PC-9 (cell line): ENCODE measurements at regions not wholly inside any gene's neighbourhood (a gene's known extent, or its start where the extent isn't known, plus 50 kb on each side); places are given as distances from the start of the nearest gene placed in this dataset.

Source experiments
- BruUV-seq: library from RNA; stranded (reverse); fragments of 400-500 nt; replicated peaks from 2 replicates; lab custom pipeline; 2021; lab: Mats Ljungman, UMichigan
- CTCF ChIA-PET: fragments of 300-600 bp; sonication (Branson Sonifier 250); formaldehyde crosslinking; loops from one replicate; lab custom pipeline; 2022; ENCODE audit warnings: antibody characterized with exemption; lab: Charles Lee
- POLR2A ChIA-PET: fragments of 300-600 bp; sonication (Branson Sonifier 250); formaldehyde crosslinking; loops from one replicate; lab custom pipeline; 2022; ENCODE audit warnings: antibody characterized with exemption; ENCODE audit not compliant: unreplicated experiment; lab: Charles Lee
- DNase-seq, 2 experiments: peaks; one replicate each; pipeline versions ENCODE4 v3.0.0 to v3.0.0-alpha.2; 2015 to 2022; ENCODE audit warnings: mixed read lengths in 1 of 2
- H2AFZ ChIP-seq: fragments of 200-600 bp; sonication (generic); 2 replicates; pipeline ENCODE4 v1.8.1; 2017; ENCODE audit warnings: antibody characterized with exemption
- H3F3A ChIP-seq: fragments of 200-600 bp; sonication (generic); 2 replicates; pipeline ENCODE4 v1.8.1; 2017; ENCODE audit warnings: antibody characterized with exemption, mild to moderate bottlenecking, low read depth; ENCODE audit not compliant: insufficient read depth
- H3K27ac ChIP-seq: fragments of 200-600 bp; sonication (generic); 2 replicates; pipeline ENCODE4 v1.6.1; 2016; ENCODE audit warnings: mixed run types
- H3K27me3 ChIP-seq: fragments of 200-600 bp; sonication (generic); 2 replicates; pipeline ENCODE4 v1.6.1; 2016; ENCODE audit warnings: low read depth, mixed run types; ENCODE audit not compliant: insufficient read depth
- H3K36me3 ChIP-seq: fragments of 200-600 bp; sonication (generic); 2 replicates; pipeline ENCODE4 v1.6.1; 2016; ENCODE audit warnings: low read depth, mixed run types
- H3K4me1 ChIP-seq: fragments of 200-600 bp; sonication (generic); replicated peaks from 2 replicates; pipeline ENCODE4 v1.6.1; 2016; ENCODE audit warnings: mixed run types; ENCODE audit not compliant: insufficient read depth
- H3K4me2 ChIP-seq: fragments of 200-600 bp; sonication (generic); 2 replicates; pipeline ENCODE4 v1.6.1; 2017; ENCODE audit warnings: mixed run types
- H3K4me3 ChIP-seq: fragments of 200-600 bp; sonication (generic); 2 replicates; pipeline ENCODE4 v1.6.1; 2016; ENCODE audit warnings: mixed run types
- H3K79me2 ChIP-seq: fragments of 200-600 bp; sonication (generic); 2 replicates; pipeline ENCODE4 v1.6.1; 2017; ENCODE audit warnings: low read depth, mixed run types
- H3K9me2 ChIP-seq: fragments of 200-600 bp; sonication (generic); 2 replicates; pipeline ENCODE4 v1.8.1; 2017; ENCODE audit warnings: mild to moderate bottlenecking; ENCODE audit not compliant: insufficient read depth
- H3K9me3 ChIP-seq: fragments of 200-600 bp; sonication (generic); 2 replicates; pipeline ENCODE4 v1.8.1; 2016; ENCODE audit warnings: low read depth; ENCODE audit not compliant: insufficient read depth
- H4K20me1 ChIP-seq: fragments of 200-600 bp; sonication (generic); 2 replicates; pipeline ENCODE4 v1.8.1; 2017; ENCODE audit not compliant: insufficient read depth
- EZH2 ChIP-seq: fragments of 200-600 bp; sonication (generic); IDR thresholded peaks from 2 replicates; pipeline ENCODE4 v1.8.0; 2017; ENCODE audit warnings: antibody characterized with exemption, low read depth
- intact Hi-C: fragments of 100-400 bp; cut with micrococcal nuclease; formaldehyde crosslinking; loops from one replicate; pipeline ENCODE4 v1.10.0; 2022; ENCODE audit not compliant: unreplicated experiment
- TF ChIP-seq, protein P1 (sequence below): fragments of 200-600 bp; sonication (generic); conservative IDR thresholded peaks from 2 replicates; pipeline ENCODE4 v1.6.1; 2017; ENCODE audit warnings: mixed run types, antibody characterized with exemption, mild to moderate bottlenecking, moderate library complexity

GRCh38 chr6:115643762-115644161 is 416.9 kb downstream of the FRK start:
- no peak overlapping the region for H3K4me2 ChIP-seq
- CTCF ChIA-PET = no interaction called here
- DNase-seq = peak; percentile 24 to 46

DNA sequence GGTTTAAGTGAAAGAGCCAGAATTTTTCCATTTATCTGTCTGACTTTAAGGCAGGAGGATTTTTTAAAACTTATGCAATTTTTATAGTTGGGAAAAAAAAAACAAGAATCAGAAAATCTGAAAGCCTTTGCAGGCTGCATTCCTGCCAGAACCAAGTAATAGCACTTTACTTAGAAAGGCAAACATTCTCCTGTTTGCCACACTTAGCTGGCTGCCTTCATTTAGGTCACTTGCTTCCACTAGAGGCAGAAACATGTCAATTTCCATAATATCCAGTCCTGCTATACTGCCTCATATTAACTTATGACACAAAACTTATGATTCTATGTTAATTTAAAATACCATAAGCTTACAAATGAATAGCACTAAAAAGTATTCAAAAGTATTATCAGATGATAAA is 425.8 kb downstream of the FRK start:
- no TSS peak for BruUV-seq
- H3K4me2 ChIP-seq = no peak overlapping the region
- H2AFZ ChIP-seq = no peak overlapping the region
- H3K36me3 ChIP-seq = no peaks in the 10 kb centered on the region
- H3F3A ChIP-seq = no peaks in the 10 kb centered on the region
- H3K27ac ChIP-seq = no peak overlapping the region
- no peaks in the 10 kb centered on the region for H4K20me1 ChIP-seq
- ChIA-PET POLR2A (no interaction called here), CTCF (no interaction called here)
- no peak overlapping the region for H3K4me3 ChIP-seq
- no peaks in the 10 kb centered on the region for H3K4me1 ChIP-seq
- no peaks in the 10 kb centered on the region for H3K9me2 ChIP-seq
- TF ChIP-seq, protein P1, sequence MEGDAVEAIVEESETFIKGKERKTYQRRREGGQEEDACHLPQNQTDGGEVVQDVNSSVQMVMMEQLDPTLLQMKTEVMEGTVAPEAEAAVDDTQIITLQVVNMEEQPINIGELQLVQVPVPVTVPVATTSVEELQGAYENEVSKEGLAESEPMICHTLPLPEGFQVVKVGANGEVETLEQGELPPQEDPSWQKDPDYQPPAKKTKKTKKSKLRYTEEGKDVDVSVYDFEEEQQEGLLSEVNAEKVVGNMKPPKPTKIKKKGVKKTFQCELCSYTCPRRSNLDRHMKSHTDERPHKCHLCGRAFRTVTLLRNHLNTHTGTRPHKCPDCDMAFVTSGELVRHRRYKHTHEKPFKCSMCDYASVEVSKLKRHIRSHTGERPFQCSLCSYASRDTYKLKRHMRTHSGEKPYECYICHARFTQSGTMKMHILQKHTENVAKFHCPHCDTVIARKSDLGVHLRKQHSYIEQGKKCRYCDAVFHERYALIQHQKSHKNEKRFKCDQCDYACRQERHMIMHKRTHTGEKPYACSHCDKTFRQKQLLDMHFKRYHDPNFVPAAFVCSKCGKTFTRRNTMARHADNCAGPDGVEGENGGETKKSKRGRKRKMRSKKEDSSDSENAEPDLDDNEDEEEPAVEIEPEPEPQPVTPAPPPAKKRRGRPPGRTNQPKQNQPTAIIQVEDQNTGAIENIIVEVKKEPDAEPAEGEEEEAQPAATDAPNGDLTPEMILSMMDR = no peak
- no peak for TF ChIP-seq EZH2
- H3K9me3 ChIP-seq = no peaks in the 10 kb centered on the region
- no peaks in the 10 kb centered on the region for H3K79me2 ChIP-seq
- H3K27me3 ChIP-seq = no peaks in the 10 kb centered on the region
- no peak for DNase-seq
- intact Hi-C loops = no loop called here

More at GRCh38 chr6:115643762-115644161, 416.9 kb downstream of the FRK start:
- no peaks in the 10 kb centered on the region for H3K9me3 ChIP-seq
- H3K79me2 ChIP-seq = no peaks in the 10 kb centered on the region
- no peaks in the 10 kb centered on the region for H3K27me3 ChIP-seq
- no TSS peak for BruUV-seq
- H3K4me3 ChIP-seq = no peak overlapping the region
- no peak overlapping the region for H2AFZ ChIP-seq
- intact Hi-C loops = no loop called here
- H3K36me3 ChIP-seq = no peaks in the 10 kb centered on the region
- no peak overlapping the region for H3K27ac ChIP-seq
- H3K4me1 ChIP-seq = no peaks in the 10 kb centered on the region
- POLR2A ChIA-PET = no interaction called here
- H4K20me1 ChIP-seq = no peaks in the 10 kb centered on the region
- TF ChIP-seq, protein P1 = peak; percentile 47; the same call in 1 of the 2 replicates
- no peak for TF ChIP-seq EZH2
- H3F3A ChIP-seq = no peaks in the 10 kb centered on the region
- no peaks in the 10 kb centered on the region for H3K9me2 ChIP-seq

DNA sequence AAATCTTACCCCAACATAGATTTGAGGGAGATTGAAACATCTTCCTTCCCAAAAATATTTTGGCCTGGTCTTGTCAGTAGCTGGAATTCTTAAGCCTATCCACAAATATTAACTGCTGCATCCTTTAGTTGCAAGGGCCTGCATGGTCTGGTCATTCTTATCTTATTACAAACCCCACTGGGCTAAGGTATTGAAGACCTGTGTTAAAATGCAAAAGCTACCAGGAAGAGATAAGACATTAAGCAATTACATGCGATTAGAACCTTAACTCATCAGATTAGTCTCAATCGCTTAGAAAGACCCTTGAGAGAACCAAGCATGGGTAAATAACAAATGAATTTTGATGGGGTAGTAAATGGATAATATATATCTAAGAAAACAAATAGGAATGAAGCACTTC is 426.6 kb downstream of the FRK start:
- no peaks in the 10 kb centered on the region for H4K20me1 ChIP-seq
- ChIA-PET CTCF (no interaction called here), POLR2A (no interaction called here)
- DNase-seq = no peak
- no TSS peak for BruUV-seq
- no peaks in the 10 kb centered on the region for H3K9me3 ChIP-seq
- no peaks in the 10 kb centered on the region for H3K27me3 ChIP-seq
- no peak overlapping the region for H2AFZ ChIP-seq
- no peaks in the 10 kb centered on the region for H3K4me1 ChIP-seq
- H3K36me3 ChIP-seq = no peaks in the 10 kb centered on the region
- H3K9me2 ChIP-seq = no peaks in the 10 kb centered on the region
- no peaks in the 10 kb centered on the region for H3F3A ChIP-seq
- H3K4me3 ChIP-seq = no peak overlapping the region
- H3K4me2 ChIP-seq = no peak overlapping the region
- H3K27ac ChIP-seq = no peak overlapping the region
- H3K79me2 ChIP-seq = no peaks in the 10 kb centered on the region
- intact Hi-C loops = no loop called here
- TF ChIP-seq EZH2 = no peak
- TF ChIP-seq, protein P1 = no peak
